Globus pallidus (tissue), 1 donor: ENCODE measurements at regions not wholly inside any gene's neighbourhood (a gene's known extent, or its start where the extent isn't known, plus 50 kb on each side); places are given as distances from the start of the nearest gene placed in this dataset.
A peak's percentile ranks its signal among the peaks of the same experiment; 100 is the strongest.

ENCODE experiments used
- DNase-seq: peaks from one replicate; pipeline ENCODE4 v3.0.0-alpha.2; 2015; ENCODE audit warnings: low spot score

DNA sequence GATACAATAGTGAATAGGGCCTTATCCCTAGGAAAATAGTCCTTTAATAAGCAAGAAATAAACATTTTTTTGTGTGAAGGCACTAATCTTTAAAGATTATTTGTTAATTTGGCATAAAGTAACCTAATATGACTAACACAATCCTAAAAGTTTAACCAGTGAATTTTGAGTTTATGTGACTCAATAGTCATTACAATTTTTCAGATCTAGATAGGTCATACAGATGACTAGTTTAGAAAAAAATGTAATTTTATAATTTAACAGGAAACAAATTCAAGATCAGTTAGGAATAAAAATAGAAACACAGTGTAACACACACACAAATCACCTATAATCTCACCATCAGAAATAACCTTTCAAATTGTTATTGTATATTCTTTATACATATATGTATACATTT lies 620.7 kb upstream of the ALCAM start:
- no peak for DNase-seq

DNA sequence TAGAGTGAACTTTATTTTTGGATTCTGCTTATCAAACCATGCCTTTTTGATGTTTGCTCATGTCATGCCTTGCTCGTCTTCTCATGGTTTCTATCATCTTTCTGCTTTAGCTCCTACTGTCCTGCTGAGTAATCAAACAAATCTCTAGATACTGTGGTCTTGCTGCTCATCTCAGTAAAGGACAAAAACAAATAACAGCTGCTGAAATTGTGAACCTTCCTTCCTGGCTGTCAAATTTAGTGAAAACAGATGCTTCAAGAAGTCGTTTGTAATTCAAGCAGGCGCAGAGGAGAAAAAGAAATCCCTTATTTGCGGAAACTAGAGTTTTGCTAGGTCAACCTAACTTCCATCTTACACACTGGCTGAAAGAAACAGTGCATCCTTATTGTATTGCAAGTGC lies 616.1 kb upstream of the ALCAM start:
- DNase-seq = no peak

GRCh38 chr3:104755791-104756190 lies 610.9 kb upstream of the ALCAM start:
- no peak for DNase-seq

DNA sequence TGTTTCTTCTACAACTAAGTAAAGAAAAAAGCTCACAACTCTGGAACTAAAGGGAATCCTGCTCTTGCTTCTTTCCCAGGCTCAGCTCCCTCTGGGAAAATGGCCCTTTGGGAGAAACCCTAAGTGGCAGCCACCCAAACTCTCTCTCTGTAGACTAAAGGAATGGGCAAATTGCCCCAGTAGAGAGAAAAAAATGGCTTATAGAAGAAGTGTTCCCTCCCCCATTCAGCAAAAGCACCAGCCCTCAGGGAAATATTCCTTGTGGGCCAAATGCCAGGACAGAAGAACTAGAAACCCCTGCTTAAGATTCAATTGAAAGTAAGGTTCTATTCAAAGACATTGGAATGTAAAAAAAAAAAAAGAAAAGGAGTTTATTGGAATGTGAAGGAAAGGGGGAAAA lies 603.7 kb upstream of the ALCAM start:
- DNase-seq = peak; percentile 57

DNA sequence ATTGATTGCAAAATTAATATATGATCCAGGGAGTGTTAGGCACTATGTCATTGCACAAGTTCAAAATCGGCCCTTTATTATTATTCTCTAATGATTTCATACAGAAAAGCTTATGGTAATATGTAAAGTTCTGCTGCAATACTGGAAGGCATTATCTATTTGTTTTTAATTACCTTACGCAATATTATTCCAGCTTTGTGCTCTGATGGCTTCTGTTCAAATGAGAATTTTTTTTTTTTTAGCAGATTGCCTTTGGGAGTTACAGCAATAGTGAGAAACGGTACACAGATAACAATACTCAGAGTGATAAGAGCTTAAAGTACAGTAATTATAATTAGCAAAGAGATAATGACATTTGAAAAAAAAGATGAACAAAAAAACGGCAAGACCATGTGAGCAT lies 602.2 kb upstream of the ALCAM start:
- DNase-seq = no peak

GRCh38 chr3:104768886-104769285 lies 597.8 kb upstream of the ALCAM start:
- DNase-seq = no peak

DNA sequence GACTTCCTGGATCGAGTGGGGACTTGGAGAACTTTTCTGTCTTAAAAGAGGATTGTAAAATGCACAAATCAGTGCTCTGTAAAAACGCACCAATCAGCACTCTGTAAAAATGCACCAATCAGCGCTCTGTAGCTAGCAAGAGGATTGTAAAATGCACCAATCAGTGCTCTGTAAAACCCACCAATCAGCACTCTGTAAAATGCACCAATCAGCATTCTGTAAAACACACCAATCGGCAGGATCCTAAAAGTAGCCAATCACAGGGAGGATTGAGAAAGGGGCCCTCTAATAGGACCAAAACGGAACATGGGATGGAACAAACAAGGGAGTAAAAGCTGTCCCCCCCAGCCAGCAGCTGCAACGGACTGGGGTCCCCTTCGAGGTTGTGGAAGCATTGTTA lies 587.4 kb upstream of the ALCAM start:
- DNase-seq = no peak

GRCh38 chr3:104781112-104781511 lies 585.6 kb upstream of the ALCAM start:
- DNase-seq = no peak

DNA sequence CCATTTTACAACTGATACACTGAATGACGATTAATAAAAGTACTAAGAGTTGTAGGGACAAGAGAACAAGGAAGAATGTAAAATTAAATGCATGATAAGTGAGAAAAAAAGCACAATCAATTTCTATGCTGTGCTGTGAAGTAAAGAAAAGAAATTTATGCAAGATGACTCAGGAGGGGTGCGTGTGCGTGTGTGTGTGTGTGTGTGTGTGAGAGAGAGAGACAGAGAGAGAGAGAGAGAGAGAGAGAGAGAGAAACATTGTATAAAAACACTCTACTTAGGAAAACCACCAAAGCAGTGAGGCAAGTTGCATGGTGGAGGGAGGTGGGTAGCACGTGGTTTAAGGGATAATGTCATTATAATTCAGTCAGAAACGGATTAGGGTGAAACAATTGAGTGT lies 580.8 kb upstream of the ALCAM start:
- no peak for DNase-seq

- peak; percentile 15 for DNase-seq
These were observed 579.4 kb upstream of the ALCAM start for GRCh38 chr3:104787306-104787705.

GRCh38 chr3:104788807-104789206 lies 577.9 kb upstream of the ALCAM start:
- no peak for DNase-seq

GRCh38 chr3:104791331-104791730 lies 575.4 kb upstream of the ALCAM start:
- no peak for DNase-seq

- no peak for DNase-seq
These were observed 570.2 kb upstream of the ALCAM start for GRCh38 chr3:104796556-104796955.

- no peak for DNase-seq
These were observed 561.7 kb upstream of the ALCAM start for GRCh38 chr3:104805042-104805441.

DNA sequence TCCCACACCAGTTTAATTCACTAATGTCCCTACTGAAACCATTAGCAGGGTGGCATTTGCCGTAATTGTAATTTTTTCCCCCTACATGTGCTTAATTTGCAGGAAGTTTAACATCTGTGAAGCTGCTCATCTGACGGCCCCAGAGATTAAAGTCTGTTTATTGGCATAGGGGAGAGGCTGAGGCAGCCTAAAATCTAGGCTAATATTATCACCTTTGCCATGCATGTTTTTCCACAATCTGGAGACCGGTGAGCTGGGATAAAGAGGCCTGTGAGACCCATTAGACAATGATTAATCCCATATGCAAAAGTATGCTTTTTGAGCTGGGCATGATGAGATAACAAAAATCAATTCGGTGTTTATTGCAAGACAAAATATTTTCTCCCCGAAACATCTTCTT lies 561.2 kb upstream of the ALCAM start:
- DNase-seq = no peak

GRCh38 chr3:104810896-104811295 lies 555.8 kb upstream of the ALCAM start:
- no peak for DNase-seq

GRCh38 chr3:104816008-104816407 lies 550.7 kb upstream of the ALCAM start:
- no peak for DNase-seq

GRCh38 chr3:104816716-104817115 lies 550.0 kb upstream of the ALCAM start:
- DNase-seq = no peak

DNA sequence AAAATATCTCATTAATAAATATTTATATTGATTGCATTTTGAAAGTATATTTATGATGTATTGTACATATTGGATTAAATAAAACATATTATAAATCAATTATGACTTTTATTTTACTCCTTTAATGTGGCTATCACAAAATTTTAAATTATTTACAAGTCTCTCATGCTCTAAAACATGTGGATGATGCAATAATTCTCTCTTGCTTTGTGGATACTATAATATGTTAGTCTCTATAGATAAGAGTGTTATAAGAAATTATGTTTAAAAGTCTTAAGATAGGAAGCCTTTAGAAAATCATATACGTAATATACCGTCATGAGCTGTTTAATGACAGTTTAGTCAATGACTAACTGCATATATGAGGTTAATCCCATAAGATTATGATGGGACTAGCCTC lies 547.4 kb upstream of the ALCAM start:
- DNase-seq = no peak

- DNase-seq = no peak
These were observed 545.8 kb upstream of the ALCAM start for GRCh38 chr3:104820959-104821358.

DNA sequence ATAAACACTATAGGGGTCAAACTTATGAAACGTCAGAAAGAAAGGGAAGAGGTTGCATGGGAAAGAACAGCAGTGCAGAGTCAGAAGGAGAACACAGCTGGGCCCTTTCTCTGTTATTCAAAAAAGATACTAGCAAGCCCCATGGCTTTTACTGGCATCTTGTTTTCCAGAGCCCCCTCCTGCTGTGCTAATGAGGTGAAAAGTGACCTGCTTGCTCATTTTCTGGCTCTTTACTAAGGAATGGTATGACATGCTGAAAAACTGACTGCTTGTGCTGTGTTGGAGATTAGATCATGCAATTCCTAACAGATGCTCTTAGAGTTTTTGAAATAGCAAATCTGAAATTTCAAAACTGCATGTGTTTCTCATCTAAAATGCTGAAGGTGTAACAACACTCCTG lies 541.6 kb upstream of the ALCAM start:
- DNase-seq = no peak

GRCh38 chr3:104831071-104831470 lies 535.6 kb upstream of the ALCAM start:
- DNase-seq = no peak

DNA sequence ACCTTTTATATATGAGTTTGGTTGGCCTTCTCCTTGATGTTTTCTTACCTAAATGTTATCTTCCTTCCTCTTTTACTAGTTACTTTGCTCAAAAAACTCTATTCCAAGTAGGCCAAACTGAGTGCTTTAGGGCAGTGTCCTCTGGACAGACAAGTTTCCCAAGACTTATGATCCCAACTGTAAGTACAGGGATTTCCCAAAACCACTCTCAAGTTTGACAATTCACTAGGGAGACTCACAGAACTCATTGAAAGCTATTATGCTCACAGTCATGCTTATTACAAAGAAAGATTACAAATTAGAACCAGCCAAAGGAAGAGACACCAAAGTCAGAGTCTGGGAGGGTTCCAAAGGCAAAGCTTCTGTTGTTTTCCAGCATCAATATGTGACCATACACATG lies 534.2 kb upstream of the ALCAM start:
- no peak for DNase-seq

GRCh38 chr3:104835376-104835775 lies 531.3 kb upstream of the ALCAM start:
- no peak for DNase-seq

DNA sequence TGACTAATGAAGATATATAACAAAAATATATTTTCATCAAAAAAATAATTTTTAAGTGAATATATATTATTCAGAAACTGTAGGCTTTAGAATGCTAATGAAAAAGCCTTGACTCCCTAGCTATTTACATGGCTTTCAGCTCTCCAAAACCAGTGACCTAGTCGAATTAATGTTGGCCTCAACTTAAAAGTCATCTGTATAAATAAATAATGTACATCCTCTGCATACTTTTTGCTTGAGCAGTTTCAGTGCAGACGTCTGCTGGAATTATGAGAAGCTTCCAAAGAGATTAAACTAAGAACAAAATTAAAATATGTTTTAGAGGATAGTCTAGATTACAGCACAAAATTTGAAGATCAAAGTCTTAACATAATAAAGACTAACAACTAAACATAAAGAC lies 520.4 kb upstream of the ALCAM start:
- no peak for DNase-seq
